HG03196 (cell line): ENCODE measurements at regions not wholly inside any gene's neighbourhood (a gene's known extent, or its start where the extent isn't known, plus 50 kb on each side); places are given as distances from the start of the nearest gene placed in this dataset.
"Not testable (repeated sequence)": the region's sequence is repeated elsewhere in the genome, so short reads cannot be mapped to it uniquely, and the experiment has no call there.

Experiments
- ATAC-seq: cut with Tn5 transposase; IDR thresholded peaks from one replicate; pipeline ENCODE4 v1.9.1; 2021; ENCODE audit not compliant: unreplicated experiment

DNA sequence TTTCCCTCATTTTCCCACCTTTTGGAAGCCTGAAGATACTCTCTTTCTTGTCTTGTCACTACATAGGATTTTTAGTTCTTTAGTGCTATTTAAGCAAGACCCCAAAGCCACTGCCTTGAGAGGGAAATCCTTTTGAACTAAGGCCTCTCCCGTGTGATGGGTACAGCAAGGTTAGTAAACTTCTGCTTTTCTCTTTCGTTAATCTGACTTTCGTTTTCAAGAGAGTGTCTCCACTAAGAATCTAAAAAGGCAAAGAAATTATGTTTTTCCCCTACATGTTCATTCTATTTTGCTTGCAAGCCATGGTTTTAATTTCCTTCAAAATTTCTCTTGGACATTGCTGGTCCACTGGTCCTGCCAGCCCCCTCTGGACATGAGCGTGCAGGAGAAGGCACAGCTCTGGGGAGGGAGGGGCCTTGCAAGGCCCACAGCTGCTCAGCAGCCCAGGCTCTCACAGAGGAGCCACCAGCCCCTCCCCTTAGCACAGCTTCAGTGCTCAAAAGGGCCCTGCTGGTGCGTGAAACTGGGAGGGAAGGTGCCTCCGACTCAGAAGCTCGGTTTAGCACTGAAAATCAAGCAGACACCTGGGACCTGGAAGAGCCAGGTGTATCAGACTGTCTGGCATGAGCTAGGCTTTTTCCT, 210.9 kb upstream of the GALNT2 start:
- ATAC-seq = peak; percentile 93

GRCh38 chr1:229857585-229857984, 209.5 kb upstream of the GALNT2 start:
- ATAC-seq = no peak

DNA sequence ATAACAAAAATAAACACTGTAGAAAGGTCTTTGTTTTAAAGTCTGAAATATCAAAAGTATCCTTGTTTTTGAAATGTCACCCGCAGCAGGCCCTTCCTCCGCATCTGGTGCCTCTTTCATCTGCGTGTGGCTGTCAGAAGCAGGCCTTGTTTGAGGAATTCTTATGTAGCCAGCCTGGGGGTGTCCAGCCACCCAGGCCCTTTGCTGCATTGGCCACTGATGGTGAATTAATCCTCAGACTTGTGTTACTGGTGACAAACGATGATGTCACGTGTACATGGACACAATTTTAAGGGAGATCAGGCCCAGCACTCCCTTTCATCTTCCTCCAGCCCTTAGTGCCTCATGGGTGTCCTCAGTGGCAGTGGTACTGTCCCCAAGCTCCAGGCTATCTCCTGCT, 208.0 kb upstream of the GALNT2 start:
- no peak for ATAC-seq

GRCh38 chr1:229860926-229861325, 206.1 kb upstream of the GALNT2 start:
- no peak for ATAC-seq

DNA sequence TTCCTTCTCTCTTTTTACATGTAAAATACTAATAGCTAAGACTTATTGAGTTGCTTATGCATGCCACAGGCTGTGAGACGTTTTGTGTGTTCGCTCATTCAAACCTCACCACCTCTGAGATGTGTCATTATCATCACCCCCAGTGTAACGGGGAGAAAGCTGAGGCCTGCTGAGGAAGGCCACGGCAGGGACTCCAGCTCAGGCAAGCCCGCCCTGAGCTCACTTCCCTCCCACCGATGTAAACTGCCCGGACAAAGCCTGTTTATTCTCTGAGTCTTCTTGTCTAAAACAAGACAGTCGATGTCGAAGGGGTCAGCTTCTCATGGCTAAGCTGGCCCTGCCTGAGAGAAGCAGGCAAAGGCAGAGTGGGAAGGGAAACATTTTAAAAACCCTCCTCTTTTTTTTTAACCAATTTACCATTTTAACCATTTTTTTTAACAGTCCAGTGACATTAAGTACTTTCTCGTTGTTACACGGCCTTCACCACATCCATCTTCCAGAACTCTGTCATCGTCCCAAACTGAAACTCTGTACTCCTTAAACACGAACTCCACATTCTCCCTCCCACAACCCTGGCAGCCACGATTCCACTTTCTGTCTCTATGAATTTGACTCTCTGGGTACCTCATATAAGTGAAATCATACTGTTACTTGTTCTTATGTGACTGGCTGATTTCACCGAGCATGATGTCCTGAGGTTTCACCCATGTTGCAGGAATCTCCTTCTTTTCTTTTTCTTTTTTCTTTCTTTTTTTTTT, 204.8 kb upstream of the GALNT2 start:
- ATAC-seq = no peak

DNA sequence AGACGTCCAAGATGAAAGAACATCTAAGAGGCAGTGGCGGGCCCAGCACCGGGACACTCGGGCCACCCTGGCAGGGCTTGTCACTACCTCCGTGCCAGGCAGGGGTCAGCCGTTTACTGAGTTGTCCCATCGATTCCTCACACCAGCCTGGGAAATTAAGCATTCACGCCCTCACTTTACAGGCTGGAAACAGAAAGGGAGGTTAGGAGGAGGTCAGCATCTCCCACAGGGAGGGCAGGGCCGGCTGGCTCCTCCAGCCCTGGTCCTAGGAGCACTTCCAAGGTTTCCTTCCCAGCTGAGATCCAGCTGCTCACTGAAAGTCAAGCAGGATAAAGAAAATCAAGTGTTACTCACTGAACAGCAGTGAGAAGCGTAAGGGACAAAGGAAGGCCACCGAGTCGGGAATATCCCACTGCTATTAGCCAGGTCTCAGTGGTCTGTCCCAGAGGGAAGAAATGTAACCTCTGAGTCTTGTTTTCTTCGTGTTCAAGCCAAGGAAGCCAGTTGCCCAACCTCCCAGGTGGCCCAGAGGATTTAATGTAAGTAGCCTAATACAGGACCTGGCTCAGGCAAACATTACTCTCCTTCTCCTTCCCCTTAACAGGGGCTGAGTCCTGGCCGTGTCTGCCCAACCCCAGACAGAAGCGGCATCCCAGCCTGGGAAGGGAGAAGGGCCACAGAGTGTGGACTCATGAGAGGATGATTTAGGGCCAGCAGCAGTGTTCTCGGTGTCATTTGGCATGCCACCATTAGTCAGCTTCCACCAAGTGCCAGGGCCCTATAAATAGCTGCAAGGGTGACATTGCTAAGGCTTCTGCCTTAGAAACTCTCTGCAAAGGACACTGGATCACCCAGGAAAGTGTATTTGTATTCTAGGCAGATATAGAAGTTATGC, 203.1 kb upstream of the GALNT2 start:
- ATAC-seq = no peak

DNA sequence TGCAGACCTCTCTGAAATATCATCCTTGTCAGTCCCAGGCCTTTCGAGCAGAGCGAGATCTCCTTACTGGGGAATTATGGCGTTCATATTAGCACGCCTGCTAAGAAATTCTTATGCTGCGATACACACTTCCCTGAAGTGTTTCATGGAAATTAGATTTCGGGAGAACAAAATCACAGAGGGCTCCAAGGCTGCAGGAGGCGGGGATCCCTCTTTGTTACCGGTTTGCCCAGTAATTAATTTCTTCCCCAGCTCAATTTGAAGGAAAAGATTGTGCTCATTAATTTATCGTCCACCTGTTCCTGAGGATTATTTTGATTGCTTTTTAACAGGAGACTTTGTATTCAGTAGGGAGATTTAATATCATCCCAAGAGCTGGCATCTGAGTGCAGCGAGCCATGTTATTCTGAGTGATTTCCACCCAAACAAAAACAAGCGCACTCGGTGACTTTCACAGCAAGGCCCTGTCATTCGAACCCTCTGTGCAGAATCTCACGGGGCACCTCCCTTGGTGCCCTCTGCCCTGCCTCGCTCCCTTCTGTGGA, 202.3 kb upstream of the GALNT2 start:
- ATAC-seq = no peak

DNA sequence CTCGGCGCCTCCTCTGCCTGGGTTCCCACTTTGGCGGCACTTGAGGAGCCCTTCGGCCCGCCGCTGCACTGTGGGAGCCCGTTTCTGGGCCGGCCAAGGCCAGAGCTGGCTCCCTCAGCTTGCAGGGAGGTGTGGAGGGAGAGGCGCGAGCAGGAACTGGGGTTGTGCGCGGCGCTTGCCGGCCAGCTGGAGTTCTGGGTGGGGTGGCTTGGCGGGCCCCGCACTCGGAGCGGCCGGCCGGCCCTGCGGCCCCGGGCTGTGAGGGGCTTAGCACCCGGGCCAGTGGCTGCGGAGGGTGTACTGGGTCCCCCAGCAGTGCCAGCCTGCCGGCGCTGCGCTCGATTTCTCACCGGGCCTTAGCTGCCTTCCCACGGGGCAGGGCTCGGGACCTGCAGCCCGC, 201.7 kb upstream of the GALNT2 start:
- not testable (repeated sequence) for ATAC-seq

DNA sequence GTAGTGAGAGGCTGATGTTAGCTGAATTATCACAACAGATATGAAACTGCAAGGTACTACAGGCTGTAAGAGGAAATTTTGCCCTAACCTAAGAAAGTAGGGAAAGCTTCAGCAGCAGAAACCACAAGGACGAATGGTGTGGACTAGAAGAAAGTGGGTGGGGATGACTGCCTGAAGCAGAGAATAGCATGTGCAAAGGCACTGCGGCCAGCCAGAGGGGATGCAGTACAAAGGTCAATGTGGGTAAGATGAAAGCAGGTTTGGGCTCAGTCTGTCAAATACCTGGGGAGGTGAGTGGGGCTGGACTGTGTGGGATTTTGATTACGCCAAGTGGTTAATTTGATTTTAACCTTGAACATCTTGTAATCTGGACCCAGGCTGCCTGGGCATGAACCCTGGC, 199.3 kb upstream of the GALNT2 start:
- ATAC-seq = no peak

DNA sequence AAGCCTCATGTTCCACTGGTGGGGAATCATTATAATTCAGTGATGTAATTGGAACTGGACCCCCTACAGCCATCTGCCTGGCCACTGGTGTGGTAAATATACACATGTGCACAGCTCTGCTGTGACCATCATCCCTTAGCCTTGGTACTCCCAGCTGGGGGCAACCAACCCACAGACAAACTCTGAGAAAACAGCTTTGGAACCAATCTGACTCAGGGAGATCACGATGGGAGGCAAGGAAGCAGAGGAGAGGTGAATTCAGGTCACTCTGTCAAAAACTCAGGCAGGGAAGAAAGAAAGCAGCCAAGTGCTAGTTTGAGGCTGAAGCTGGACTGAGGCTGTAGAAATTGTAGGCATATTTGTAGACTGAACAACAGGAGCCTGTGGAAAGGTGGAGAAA, 197.8 kb upstream of the GALNT2 start:
- ATAC-seq = no peak

DNA sequence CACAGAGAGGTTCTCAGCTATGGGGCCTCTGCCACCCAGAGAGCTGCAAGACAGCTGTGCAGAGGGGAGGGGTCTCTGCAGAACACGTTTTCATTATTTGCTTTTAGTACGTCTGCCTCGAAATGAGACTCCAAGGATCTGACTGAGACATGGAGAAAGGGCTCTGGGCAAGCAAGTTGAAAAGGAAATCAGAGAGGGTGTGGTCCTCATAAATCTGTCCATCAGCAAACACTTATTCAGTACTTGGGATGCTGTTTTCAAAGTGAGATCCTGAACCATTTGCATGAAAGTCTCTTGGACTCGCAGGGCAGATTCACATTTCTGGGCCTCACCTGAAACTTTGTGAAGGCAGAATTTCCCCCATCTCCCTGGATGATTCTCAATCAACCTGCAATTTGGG, 197.4 kb upstream of the GALNT2 start:
- ATAC-seq = no peak

GRCh38 chr1:229870381-229870780, 196.7 kb upstream of the GALNT2 start:
- ATAC-seq = no peak

GRCh38 chr1:229871078-229871676, 195.9 kb upstream of the GALNT2 start:
- no peak for ATAC-seq

DNA sequence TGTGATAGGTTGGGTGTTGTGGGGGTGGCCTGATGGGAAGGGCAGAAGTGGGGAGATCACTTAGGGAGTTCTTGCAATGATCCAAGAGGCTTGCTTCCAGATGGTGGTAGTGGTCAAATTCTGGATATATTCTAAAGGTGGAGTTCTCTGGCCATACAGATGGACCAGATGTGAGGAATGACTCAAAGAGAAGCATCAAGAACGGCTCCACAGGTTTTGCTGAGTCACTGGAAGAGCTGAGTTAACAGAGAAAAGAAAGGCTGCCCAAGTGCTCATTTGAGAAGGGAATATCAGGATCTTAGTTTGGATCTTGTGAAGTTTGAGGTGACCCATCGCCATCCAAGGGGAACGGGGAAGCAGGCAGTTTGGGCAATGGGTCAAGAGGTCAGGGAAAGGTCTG, 192.9 kb upstream of the GALNT2 start:
- no peak for ATAC-seq

DNA sequence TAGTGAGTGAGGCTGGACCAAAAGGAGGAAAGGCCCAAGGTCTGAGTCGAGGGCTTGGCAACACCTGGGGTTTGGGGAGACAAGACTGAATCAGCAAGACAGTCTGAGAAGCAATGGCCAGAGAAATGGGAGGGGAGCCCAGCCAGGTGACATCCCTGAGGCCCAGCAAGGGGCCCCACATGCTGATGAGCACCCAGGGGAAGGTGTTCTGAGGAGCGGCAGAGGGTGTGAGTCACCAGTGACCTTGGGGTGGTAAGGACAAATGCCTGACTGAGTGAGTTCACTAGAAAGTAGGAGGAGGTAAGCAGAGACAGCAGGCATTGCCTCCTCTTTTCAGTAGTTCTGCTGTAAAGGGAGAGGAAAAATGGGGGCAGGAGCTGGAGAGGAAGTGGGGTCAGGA, 192.4 kb upstream of the GALNT2 start:
- ATAC-seq = no peak

DNA sequence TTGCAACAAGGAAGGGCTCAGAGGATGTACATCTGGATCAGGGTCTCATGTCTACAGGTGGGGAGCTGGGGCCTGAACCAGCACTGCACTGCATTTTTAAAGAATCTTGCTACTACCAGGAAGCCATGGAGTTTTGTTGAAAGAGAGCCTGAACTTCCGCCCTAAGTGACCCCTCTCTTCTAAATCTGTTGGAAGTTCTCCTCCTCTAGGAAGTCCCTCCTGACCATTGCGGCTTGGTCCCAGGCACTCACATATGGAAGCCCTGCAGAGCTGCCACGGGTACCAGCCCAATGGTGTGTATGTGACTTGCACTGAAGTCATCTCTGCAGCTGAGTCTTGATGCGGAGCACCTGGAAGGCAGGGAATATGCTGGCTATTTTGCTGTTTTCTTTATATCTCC, 192.0 kb upstream of the GALNT2 start:
- no peak for ATAC-seq

GRCh38 chr1:229879746-229880145, 187.3 kb upstream of the GALNT2 start:
- ATAC-seq = no peak

- ATAC-seq = no peak
Observed at GRCh38 chr1:229880271-229881170, 186.5 kb upstream of the GALNT2 start.

DNA sequence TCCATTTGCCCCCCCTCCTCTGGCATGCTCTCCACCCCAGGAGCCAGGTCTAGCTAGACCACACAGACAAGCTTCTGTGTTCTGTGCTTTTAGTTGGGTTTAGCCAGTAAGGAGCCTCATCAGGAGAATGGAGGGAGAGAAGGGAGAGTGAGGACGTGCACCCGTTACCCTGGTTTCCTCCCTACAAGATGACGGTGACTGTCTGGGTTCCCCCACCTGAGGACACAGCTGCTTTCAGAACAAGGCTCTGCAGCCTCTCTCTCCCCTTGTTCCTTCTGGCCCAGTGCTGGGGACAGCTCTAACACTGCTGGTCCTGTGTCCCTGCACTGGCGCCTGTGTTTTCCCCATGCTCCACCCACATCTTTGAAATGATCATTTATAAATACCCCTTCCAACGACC, 184.4 kb upstream of the GALNT2 start:
- no peak for ATAC-seq
